Stimulated activated CD4-positive, alpha-beta T cell treated with anti-CD3 and anti-CD28 coated beads, Interleukin-1b, Interleukin-23, amount 100 ng/mL, for 24 hours (primary cell): ENCODE measurements at regions not wholly inside any gene's neighbourhood (a gene's known extent, or its start where the extent isn't known, plus 50 kb on each side); places are given as distances from the start of the nearest gene placed in this dataset.
"Not testable (repeated sequence)": the region's sequence is repeated elsewhere in the genome, so short reads cannot be mapped to it uniquely, and the experiment has no call there.

Experiments used
- DNase-seq, 4 experiments: peaks; one replicate each; pipeline ENCODE4 v3.0.0-alpha.2; 2020; ENCODE audit warnings: low read depth in 4 of 4, low spot score in 1 of 4

DNA sequence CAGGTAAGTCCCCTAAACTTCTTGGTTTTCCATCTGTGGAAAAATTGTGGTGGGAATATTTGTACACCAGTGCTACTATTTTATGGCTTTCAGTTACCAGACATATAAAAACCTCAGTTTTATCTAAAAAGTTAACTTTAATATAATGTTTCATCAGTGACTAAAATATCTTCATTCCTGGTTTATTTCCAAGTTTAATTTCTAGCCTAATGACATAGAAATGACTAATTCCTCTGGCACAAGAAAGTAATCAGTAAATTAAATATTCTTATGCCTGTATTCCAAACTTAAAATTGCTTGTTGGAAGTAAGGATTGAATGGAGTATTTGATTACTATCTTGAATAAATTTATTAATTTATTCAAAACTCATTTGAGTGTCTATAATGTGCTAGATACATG lies 757.0 kb downstream of the CDH11 start:
- no peak for DNase-seq

- no peak for DNase-seq
Observed at GRCh38 chr16:64364416-64364815, 757.4 kb downstream of the CDH11 start.

- DNase-seq = no peak
Observed at GRCh38 chr16:64364016-64364415, 757.8 kb downstream of the CDH11 start.

DNA sequence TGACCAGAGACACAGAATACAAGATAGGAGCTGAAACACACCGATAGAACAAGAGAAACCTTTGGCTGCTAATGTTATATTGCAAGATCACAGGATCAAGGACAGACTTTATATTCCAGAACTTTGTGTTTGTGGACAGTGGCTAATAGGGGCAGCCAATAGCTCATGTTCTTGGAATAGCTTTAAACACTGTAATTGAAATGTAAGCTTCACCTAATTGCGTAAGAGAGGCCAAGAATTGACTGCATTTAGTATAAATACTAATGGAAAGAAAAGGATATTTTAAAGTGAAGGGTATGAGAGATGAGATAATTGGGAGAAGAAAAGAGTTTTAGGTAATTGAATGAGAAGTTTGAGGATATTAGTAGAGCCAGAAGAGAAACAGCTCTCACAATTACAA lies 758.8 kb downstream of the CDH11 start:
- no peak for DNase-seq

GRCh38 chr16:64362193-64362592 lies 759.7 kb downstream of the CDH11 start:
- DNase-seq = no peak

DNA sequence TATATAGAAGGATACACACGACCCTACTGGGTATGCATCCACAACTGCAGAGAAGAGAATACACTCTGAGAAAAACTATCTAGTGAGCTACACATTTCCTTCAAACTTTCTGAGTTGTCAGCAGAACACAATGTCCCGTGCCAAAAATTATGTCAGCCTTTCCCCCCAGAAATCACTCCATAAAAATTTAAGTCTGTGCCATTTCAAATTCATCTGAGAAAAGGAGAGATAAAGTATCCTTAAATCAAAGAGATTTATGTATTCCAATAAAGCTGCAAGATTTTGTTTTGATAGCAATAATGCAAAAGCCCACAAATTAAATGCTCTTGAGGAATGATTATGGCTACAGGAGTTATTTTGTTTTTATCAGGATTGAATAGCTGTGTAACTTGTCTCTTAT lies 760.1 kb downstream of the CDH11 start:
- no peak for DNase-seq

DNA sequence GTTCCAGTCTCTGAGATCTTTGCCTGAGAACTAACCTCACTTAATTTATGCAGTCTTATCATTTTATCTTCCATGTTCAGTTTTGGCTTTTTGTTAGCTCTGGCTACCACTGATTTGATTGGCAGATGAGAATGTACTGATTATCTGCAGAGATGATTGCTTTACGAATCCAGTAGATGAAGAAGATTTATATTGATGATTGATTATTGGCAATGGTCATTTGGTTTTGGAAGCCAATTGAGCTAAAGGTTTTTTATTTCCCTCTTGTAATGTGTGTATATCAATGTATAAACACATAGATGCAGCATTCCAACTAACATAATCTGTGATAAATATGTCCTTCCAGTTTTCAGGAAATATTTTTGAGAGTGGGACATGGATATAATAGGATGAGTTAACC lies 763.6 kb downstream of the CDH11 start:
- no peak for DNase-seq

DNA sequence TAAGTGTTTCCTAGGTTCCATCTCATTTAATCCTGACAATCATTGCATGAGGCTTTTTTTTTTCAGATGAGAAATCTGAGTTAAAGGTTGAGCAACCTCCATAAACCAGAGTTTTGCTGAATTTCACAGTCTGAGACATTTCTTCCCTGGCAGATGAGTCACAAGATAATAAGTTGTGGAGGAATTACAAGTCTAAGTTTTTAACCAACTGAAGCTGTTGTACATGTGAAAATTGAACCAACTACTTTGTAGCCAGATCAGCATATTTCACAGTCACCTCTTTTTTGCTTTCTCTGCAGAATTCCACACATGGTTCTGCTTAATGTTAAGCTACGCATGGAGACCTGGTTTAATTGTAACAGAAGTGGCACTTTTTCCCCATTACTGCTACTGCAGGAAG lies 765.6 kb downstream of the CDH11 start:
- no peak for DNase-seq

GRCh38 chr16:64352246-64352645 lies 769.6 kb downstream of the CDH11 start:
- DNase-seq = no peak

GRCh38 chr16:64351121-64351520 lies 770.7 kb downstream of the CDH11 start:
- no peak for DNase-seq

- no peak for DNase-seq
Observed at GRCh38 chr16:64346080-64346479, 775.8 kb downstream of the CDH11 start.

DNA sequence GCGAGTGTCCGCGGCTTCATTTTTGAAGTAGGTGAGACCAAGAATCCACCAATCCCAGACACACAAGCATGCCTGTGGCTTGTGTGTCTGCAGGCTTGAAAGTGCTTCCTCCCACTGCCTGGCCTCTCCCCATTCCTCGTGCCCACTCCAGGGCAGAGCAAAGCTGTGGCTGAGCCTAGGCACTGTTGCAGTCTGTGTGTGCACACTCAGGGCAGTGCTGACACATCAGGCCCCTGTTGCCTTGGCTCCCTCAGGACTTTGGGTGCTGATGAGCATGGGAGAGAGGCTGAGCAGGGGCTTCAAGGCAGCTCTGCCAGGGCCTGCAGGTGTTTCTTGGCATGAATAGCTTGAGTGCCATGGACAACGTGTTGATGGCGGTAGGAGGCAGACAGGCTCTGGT lies 776.7 kb downstream of the CDH11 start:
- no peak for DNase-seq

GRCh38 chr16:64343820-64344443 lies 777.9 kb downstream of the CDH11 start:
- not testable (repeated sequence) for DNase-seq

DNA sequence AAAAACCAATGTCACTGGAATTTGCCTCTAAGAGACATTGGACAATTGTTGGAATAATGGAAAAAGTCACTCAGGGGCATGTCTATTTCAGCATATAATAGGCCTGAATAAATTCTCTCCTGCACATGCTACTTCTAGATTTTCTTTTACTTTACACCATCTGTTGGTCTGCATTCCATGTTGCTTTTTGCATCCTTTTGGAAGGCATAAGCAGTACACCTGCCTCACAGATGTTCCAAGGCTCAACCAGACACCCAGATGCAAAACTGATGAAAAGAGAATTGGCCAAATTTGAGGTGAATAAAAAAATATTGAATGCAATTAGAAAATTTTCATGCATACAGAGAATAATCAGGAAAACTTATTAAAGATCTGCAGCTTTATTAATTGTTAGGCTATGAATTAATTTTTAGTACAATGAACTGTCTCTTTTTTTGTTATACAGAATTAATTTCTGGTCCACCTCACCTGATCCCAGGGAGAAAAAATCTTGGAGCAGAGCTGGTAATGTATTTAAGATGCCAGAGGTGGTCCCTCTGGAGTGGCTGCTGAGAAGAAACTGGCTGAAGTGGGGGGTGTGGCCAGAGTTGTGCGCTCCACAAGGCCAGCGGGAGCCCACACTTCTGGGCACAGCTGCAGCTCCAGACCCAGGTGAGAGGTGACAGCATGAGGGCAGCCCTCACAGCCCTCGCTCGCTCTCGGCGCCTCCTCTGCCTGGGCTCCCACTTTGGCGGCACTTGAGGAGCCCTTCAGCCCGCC lies 778.6 kb downstream of the CDH11 start:
- no peak for DNase-seq

GRCh38 chr16:64341336-64341735 lies 780.5 kb downstream of the CDH11 start:
- not testable (repeated sequence) for DNase-seq

GRCh38 chr16:64339052-64339770 lies 782.7 kb downstream of the CDH11 start:
- DNase-seq = no peak

- no peak for DNase-seq
Observed at GRCh38 chr16:64321881-64322280, 800.0 kb downstream of the CDH11 start.

GRCh38 chr16:64321066-64321465 lies 800.8 kb downstream of the CDH11 start:
- DNase-seq = no peak

DNA sequence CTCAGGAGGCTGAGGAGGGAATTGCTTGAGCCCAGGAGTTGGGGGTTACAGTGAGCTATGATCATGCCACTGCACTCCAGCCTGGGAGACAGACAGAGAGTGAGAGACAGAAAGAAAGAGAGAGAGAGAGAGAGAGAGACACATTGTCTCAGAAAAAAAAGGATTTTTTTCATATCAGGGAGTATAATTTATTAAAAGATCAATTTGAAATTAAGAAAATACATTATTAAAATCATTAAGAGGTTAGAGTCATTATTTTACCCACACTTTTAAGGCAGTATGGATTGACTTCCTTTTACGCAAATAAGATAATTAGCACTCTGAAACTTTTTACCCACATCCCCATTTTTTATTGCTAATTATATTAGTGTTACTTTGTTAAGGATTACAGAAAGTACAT lies 804.3 kb downstream of the CDH11 start:
- no peak for DNase-seq

GRCh38 chr16:64313726-64314125 lies 808.1 kb downstream of the CDH11 start:
- DNase-seq = no peak

- DNase-seq = no peak
Observed at GRCh38 chr16:64312980-64313379, 808.9 kb downstream of the CDH11 start.

DNA sequence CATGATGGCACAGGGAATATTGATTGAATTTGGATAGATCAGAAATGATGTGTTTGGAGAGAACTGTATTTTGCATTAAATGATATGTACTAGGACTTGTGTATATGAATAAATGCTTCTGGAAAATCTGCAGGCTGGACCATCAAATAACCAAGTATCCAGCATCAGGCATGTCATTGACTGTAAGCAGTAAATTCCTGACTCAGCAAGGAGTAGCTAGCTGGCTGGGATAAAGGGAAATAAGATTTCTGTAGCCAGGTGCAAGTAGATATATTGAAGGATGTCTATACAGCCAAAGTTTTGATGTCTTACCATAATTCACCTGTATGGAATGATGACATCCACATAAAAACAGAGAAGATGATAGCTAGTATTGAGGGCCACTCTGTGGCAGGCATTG lies 809.6 kb downstream of the CDH11 start:
- no peak for DNase-seq
